Fibroblast of peridontal ligament (primary cell): ENCODE measurements at regions not wholly inside any gene's neighbourhood (a gene's known extent, or its start where the extent isn't known, plus 50 kb on each side); places are given as distances from the start of the nearest gene placed in this dataset.
"Not testable (repeated sequence)": the region's sequence is repeated elsewhere in the genome, so short reads cannot be mapped to it uniquely, and the experiment has no call there.

Source experiments
- DNase-seq: peaks from one replicate; pipeline ENCODE4 v3.0.0-alpha.2; 2010; ENCODE audit errors: extremely low read depth

DNA sequence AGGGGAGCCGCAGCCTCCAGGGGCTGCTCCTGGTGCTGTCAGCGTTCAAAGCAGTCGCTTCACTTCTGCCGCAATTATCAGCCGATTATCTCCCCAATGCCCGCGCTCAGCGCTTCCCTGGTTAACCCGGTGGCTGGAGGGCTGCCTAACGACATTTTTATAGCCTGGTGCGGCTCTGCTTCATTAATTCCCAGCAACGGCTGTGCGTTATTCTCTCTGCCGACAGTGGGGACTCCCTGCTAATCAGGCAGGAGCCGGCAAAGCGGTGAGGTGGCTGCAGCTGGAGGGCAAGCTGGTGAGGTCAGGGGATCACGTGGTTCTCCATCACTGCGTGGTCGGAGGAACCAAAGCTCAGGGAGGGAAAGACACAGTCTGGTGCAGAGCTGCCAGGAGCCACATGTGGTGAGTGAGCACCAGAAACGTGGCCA, 62.9 kb downstream of the GLRX5 start:
- DNase-seq: peak; percentile 24

GRCh38 chr14:95601650-95602049, 66.8 kb downstream of the GLRX5 start:
- DNase-seq: no peak

- no peak for DNase-seq
Observed at GRCh38 chr14:95603415-95603814, 68.6 kb downstream of the GLRX5 start.

DNA sequence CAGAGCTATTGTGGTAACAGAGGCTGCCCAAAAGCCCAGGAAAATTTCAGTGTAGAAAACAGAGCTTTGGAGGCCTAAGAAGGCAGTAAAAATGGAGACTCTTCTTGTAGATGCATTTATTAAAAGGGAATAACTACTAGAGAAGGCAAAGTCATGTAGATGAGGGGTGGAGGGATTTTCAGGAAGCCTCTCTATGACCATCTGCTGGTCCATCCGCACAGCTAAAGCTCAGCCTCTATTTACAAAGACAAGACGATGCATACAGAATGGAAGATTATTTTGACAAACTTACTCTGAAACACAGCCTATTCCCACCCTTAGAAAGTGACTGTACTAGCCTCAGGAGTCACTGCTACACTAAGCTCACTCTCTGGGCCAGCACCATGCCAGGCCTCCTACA, 71.4 kb downstream of the GLRX5 start:
- DNase-seq: no peak

DNA sequence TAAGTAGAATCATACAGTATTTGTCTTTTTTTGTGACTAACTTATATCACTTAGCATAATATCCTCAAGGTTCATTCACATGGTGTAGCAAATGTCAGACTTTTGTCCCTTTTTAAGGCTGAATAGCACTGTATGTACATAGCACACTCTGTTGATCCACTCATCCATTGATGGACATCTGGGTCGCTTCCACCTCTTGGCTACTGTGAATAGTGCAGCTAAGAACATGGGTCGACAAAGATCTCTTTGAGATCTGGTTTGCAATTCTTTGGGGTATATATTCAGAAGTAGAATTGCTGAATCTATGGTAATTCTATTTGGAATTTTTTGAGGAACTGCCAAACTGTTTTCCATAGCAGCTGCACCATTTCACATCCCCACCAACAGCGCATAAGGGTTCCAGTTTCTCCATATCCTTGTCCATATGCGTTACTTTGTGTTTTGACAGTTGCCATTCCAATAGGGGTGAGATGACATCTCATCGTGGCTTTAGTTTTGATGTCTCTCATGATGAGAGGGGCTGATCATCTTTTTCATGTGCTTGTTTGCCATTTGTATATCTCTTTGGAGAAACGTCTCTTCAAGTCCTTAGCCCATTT, 73.9 kb downstream of the GLRX5 start:
- DNase-seq: no peak

GRCh38 chr14:95609398-95609990, 74.6 kb downstream of the GLRX5 start:
- peak; percentile 9 for DNase-seq

- no peak for DNase-seq
Observed at GRCh38 chr14:95611293-95611880, 74.8 kb upstream of the TCL1B start.

- no peak for DNase-seq
Observed at GRCh38 chr14:95614349-95614748, 71.9 kb upstream of the TCL1B start.

GRCh38 chr14:95616745-95617144, 69.5 kb upstream of the TCL1B start:
- no peak for DNase-seq

DNA sequence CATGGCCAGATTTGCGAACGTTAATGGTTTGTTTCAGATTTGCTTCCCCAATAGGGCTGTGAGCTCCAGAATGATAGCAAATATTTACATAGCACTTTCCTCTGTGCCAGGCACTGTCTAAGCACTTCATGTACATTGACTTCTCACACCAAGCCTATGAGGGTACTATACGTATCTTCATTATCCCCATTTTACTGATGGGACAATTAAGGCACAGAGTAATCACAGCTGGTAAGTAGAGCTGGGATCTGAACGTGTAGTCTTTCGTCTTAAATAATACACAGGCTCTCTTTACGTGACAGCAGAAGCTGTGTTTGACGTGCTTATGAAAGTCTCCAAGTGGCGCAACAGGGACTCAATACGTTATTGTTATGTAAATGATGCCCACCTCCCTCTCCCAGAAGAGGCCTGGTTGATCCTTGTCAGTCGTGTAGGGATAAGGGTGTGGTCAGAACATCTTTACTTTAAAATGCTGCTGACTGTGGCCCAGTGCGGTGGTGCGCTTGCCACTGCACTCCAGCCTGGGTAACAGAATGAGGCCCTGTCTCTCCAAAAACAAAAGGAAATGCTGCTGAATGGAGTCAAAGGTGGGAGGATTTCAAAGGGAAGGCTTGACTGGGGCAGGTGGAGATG, 66.3 kb upstream of the TCL1B start:
- no peak for DNase-seq

DNA sequence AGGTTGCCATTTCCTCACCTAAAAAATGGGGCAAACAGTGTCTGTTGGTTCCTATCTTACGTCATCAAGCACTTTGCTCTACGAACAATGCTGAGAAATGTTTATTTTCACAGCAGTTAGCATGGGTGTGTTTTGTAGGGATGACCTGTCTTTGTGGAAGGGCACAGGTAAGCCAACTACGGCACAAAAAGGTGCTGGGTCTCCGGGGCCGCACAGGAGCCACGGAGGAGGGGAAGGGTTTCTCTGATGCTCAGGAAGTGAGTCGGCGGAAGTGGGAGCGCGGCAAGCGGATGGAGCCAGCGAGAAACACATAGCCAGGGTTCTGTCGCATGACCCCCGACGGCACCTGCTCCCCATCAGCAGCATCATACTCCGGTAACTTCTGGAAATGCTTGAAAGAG, 65.6 kb upstream of the TCL1B start:
- DNase-seq: no peak

DNA sequence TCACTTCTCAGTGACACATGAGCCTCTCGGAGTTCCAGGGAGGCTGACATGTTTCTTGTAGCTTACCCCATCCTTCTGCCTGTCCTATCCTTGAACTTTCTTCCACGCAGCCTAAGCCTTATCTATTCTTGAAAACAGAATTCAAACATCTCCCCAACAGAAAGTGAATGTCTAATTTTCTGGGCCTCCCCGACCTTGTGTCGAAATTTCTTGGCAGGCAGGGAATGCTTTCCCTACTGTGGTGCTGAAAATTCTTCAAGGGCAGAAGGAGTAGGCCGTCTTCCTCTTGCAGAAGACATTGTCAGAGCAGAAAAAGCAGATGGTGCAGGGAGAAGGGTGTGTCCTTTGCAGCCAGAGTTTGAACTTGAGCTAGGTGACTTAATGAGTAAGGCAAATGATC, 63.0 kb upstream of the TCL1B start:
- no peak for DNase-seq

DNA sequence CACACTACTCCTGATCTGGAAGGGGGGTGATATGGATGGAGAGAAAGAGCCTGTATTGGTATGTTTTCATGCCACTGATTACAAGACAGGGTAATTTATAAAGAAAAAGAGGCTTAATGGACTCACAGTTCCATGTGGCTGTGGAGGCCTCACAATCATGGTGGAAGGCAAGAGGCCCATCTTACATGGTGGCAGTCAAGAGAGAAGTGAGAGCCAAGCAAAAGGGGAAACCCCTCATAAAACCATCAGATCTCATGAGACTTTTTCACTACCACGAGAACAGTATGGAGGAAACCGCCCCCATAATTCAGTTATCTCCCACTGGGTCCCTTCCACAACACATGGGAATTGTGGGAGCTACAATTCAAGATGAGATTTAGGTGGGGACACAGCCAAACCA, 60.5 kb upstream of the TCL1B start:
- DNase-seq: not testable (repeated sequence)

GRCh38 chr14:95635051-95635450, 51.2 kb upstream of the TCL1B start:
- no peak for DNase-seq
